Activated T-cell treated with anti-CD3 and anti-CD28 coated beads for 48 hours (primary cell): ENCODE measurements at regions not wholly inside any gene's neighbourhood (a gene's known extent, or its start where the extent isn't known, plus 50 kb on each side); places are given as distances from the start of the nearest gene placed in this dataset.
"Not testable (repeated sequence)": the region's sequence is repeated elsewhere in the genome, so short reads cannot be mapped to it uniquely, and the experiment has no call there.

ENCODE experiments used
- DNase-seq: peaks from one replicate; pipeline ENCODE4 v3.0.0-alpha.2; 2020; ENCODE audit warnings: low read depth

DNA sequence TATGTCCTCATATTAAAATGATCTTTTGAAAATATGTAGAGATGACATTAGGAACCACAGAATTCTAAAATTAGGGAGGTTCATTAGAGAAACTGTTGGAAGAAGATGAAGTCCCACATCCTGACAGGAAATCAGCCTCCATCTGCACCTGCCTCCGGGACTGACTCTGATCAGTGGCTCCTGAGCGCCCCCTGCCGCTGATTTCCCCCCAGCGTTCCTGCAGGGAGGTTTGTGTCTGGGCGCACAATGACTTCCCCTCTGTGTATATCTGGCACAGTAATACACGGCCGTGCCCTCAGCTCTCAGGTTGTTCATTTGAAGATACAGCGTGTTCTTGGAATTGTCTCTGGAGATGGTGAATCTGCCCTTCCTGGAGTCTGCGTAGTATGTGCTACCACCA, 883.8 kb downstream of the TMEM121 start:
- DNase-seq, result peak; percentile 31

DNA sequence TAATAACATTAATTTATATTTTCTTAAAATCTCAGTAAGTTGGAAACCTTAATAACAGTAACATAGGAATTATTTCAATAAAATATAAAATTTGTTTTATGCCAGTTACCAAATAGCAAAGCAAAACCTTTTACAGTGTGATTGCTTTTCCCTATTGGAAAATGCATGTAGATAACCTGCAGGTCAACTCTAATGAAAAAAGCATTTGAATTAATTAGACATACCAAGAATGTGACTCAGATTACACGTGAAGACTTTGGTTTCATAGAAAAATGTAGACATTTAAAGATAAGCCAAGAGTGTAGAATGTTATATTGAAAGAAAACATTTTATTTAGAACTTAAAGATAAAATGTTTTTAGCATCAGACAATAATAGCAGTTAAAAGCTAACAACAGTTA, 888.1 kb downstream of the TMEM121 start:
- no peak for DNase-seq

DNA sequence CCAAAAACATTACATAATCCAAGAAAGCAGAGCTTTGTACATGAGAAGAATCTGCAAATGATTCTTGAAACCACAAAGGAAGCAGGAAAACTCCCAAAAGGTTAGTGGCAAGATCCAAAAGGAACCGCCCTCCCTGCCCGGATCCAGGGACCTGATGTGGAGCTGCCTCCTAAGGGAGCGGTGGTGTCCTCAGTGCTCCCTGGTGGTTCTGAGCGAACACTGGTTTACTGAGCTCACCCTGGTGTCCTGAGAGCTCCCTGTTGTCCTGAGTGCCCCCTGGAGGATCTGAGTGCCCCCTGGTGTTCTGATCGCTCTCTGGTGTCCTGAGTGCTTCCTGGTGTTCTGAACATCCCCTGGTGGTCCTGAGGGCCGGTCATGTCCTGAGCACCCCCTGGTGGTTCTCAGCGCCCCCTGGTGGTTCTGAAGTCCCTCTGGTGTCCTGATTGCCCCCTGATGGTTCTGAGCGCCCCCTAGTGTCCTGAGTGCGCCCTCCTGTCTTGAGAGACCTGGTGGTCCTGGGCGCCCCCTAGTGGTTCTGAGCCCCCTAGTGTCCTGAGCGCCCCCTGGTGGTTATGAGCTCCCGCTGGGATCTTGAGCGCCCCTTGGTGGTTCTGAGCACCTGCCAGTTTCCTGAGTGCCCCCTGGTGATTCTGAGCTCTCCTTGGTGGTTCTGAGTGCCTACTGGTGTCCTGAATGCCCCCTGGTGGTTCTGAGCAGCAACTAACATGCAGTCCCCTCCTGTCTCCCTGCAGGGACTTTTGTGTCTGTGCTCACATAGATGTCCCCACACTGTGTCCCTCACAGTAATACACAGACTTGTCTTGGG, 891.1 kb downstream of the TMEM121 start:
- peak; percentile 100 for DNase-seq

DNA sequence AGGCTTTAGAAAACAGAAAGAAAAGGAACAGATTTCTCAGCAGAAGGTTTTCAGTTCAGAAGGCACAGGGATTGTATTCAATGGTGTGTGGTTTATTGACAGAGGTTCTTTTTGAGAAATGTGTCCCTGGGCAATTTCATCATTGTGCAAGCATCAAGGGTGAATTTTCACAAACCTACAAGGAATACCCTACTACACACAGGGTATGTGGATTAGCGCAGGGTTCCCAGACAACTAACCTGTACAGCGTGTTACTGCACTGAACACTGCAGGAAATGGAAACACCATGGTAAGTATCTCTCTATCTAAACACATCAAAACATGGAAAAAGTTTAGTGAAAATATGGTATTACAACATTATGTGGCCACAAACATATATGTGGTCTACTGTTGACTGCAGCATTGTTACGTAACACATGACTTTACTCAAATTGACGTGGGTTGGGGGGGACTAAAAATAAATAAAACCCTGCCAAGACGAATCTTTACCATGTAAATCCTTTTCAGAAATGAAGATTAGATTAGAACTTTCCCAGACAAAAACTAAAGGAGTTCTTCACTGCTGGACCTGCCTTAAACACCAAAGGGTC, 893.1 kb downstream of the TMEM121 start:
- DNase-seq, result no peak

DNA sequence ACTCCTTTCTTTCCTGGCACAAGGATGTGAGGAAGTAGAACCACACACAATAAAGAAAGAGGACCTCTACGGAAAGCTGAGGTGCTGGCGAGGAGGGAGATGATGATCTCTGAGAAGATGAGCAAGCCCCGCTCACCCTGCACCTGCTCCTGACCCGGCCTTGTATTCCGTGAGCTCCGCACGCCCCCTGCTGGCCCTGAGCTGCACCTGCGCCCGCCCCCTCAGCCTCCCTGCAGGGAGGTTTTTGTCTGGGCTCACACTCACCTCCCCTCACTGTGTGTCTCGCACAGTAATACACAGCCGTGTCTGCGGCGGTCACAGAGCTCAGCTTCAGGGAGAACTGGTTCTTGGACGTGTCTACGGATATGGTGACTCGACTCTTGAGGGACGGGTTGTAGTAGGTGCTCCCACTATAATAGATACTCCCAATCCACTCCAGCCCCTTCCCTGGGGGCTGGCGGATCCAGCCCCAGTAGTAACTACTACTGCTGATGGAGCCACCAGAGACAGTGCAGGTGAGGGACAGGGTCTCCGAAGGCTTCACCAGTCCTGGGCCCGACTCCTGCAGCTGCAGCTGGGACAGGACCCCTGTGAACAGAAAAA, 895.1 kb downstream of the TMEM121 start:
- peak; percentile 71 for DNase-seq

DNA sequence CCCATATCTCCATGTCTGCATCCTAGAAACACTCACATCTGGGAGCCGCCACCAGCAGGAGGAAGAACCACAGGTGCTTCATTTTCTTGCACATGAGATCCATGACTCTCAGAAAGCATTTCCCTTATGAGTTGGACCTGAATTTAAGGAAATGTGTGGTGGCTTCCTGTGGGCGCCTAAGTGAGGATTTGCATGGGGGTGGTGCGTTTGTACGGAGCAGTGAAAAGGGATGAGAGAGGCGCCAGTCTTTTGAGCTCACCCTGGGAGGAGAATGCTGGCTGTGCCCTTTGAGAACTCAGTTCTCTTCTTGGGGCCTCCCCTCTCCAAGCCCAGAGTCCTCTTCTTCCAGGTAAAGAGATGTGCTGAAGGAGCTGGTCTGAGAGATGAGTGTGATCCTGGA, 895.7 kb downstream of the TMEM121 start:
- DNase-seq, result no peak

DNA sequence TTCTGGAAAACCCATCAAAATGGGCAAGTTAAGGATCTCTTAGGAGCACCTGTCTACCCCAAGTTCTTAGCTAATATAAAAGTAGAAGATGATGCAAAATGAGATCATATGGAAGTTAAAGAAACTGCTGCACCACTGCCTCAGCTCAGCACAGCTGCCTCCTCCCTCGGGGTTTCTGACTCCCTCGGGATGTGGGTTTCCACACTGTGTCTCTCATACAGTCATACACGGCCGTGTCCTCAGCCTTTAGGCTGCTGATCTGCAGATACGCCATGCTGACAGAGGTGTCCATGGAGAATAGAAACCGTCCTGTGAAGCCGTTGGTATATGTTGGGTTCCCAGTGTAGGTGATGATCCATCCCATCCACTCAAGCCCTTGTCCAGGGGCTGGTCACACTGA, 898.8 kb downstream of the TMEM121 start:
- DNase-seq, result not testable (repeated sequence)

DNA sequence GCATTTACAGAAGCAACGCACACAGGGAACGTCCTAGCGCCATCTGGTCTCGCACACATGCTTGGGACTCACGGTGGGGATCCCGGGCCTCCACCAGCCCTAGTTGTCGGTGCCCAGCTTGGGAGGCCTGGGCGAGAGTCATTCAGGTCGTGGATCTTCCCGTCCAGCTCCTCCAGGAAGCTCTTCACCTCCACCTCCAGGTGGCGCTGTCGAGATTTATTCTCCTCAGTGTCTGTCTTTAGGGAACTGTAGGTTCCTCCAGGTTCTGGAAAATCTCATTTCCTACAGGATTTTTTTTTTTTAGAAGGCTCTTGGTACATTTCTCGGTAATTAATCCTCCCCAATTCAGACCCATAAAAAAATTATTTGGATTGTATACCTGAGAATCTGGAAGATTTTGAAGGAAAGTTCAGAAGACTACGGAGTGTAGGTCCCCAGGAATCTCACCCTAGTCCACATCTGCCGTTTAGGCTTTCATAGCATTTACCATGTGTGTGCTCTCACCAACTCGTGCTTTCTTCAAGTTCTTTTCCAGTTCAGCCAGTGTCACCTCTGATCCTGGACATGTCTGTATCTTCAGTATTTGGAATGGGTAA, 910.0 kb downstream of the TMEM121 start:
- peak; percentile 61 for DNase-seq

DNA sequence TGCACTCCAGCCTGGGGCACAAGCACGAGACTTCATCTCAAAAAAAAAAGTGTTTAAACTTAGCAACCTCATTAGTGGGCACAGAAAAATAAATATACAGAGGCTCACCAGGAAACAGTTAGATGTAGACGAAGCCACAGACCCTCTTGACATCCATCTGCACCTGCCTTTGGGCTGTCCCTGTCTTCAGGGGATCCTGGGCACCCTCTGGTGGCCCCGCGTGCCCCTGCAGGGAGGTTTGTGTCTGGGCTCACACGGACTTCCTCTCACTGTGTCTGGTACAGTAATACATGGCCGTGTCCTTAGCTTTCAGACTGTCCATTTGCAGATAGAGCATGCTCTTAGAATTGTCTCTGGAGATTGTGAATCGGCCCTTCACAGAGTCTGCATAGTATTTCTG, 916.5 kb downstream of the TMEM121 start:
- DNase-seq, result peak; percentile 47

DNA sequence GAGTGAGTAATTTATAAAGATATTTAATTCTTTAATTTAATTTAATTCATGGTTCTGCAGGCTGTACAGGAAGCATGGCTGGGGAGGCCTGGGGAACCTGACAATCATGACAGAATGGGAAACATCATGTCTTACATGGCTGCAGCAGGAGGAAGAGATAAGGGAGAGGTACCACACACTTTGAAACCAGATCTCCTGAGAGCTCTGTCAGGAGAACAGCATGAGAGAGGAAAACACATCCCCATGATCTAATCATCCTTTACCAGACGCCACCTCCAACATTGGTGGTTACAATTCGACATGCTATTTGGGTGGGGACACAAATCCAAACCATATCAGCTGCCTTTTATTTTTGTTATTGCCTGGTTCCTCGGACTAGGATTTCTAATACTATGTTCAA, 928.6 kb downstream of the TMEM121 start:
- DNase-seq, result no peak

DNA sequence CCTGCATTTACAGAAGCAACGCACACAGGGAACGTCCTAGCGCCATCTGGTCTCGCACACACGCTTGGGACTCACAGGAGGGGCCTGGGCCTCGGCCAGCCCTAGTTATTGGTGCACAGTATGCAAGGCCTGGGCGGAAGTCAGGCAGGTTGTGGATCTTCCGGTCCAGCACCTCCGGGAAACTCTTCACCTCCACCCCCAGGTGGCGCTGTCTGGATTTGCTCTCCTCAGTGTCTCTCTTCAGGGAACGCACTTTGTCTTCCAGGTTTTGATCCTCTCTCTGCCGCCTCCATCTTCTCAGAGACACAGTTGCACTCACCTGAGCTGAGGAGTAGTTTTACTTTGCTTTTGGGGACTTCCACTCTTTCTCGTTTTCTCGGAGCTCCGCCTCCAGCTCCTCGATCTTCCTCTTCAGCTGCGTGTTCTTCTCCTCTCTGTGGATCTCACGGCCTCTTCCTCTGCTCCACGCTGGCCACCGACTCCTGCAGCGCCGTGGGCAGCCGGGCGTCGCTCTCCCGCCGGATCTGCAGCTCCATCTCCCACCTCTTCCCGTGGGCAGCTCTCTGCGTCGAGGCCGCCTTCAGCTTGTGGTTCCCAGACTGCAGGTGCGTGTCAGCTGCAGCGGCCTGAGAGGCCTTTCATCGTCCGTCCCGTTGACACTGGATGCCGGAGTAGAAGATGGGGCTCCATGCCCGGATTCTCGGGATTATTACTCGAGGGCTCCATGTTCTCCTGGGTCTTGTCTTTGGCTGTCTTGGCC, 933.8 kb downstream of the TMEM121 start:
- DNase-seq, result peak; percentile 59

DNA sequence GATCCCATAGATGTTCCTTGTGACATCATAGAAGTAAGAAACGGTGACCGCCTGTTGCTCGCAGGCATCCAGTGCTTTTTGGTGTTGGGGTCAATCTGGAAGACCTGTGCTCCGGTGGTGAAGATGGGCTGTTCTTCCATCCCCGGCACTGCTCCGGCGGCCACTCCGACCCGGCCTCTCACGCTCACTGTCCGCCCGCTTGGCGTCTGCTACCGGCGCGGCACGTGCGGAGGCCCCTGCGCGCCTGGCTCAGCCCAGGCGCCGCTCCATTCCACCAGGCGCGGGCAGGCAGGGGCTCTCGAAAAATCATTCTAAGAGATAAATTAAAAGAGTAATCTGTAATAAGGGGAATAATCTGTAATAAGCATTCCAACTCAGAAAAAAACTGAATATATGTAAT, 934.5 kb downstream of the TMEM121 start:
- DNase-seq, result no peak

DNA sequence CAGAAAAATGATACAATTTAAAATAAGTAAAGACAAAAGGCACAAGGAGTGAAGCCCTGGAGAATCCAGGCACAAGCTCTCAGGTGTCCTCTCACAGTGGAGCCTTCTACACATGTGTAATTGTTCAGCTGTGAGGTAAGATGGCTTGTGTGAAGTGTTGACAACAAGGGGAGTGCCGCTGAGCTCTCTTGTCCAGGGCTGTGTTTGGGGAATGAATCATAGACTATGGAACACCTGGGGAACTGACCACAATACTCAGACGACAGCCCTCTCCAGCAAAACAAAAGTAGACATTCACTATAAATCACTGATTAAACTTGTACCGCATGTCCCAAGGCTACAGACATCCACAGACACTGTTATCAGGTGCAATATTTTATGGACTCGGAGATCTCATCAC, 940.1 kb downstream of the TMEM121 start:
- DNase-seq, result not testable (repeated sequence)

DNA sequence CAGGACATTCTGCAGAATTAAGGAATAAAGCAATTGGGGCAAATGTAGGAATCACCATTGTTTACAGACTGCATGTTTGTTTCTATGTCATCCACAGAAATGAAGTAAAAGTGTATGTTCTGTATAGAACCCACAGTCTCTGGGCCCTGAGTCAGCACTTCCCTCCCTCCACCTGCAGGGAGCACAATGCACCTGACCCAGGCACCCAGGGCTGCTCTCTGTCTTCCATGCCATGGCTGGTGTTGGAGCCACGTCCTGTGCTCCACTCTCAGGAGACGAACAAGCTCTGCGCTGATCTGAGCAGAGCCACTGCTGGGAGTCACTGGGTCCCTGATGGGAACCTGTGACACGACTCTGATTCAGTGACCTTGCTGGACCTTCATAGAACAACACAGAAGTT, 942.5 kb downstream of the TMEM121 start:
- not testable (repeated sequence) for DNase-seq

DNA sequence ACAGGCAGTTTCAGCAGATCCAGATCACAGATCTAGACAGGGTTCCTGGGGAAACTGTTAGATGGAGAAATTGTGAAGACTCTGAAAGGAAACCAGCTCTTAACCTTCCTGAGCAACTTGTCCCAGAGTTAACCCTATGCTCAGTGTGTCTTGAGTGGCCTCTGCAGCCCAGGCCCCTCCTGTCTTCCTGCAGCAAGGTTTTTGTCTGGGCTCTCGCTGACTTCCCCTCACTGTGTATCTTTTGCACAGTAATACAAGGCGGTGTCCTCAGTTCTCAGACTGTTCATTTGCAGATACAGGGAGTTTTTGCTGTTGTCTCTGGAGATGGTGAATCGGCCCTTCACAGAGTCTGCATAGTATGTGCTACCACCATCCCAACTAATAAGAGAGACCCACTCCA, 943.6 kb downstream of the TMEM121 start:
- not testable (repeated sequence) for DNase-seq

DNA sequence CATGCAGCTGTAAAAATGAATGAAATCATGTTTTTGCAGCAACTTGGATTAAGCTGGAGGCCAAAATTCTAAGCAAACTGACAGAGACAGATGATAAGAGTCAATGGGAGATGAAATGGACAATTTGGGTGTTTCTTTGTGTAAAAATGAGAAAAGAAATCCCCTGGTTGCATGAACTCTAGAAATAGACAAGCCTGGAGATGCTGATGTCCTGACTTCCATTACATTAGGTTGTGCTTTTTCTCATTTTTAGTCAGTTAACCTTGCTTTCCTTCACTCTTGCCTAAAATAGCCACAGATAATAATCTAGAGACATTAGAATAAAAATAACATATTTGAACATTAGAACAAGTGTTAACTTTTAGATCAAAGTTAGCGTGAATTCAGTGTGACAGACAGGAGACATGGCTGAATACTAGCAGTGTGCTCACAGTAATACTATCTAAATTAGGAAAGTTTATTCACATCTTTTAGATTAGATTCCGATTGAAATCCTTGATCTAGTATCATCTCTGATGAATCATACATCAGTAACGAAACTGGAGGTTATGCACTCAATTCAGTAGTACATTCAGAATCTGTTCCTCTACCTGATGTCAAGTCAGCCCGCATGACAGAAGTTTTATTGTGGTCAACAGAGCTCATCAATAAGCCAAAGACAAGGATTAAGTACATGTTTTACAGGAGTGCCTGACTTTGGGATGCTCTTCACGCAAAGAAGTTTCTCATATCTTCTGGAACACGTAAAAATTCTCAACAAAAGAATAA, 948.1 kb downstream of the TMEM121 start:
- not testable (repeated sequence) for DNase-seq

DNA sequence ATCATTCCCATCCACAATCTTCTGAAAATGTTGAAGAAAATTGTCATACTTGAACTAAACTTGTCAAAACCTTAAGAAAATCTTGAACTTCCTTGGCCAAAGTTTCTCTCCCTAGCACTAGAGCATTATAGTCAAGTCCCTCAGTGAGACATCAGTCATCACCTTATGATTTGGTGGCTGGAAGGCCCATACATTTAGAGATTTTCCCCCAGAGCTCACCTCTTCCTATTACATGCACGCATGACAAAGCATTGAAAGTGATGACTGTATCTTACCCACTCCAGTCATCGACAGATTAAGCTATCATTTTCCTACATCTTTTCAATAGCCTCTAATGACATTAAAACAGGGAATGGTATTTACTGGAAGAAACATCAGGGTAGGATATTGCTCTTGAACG, 948.8 kb downstream of the TMEM121 start:
- DNase-seq, result not testable (repeated sequence)

DNA sequence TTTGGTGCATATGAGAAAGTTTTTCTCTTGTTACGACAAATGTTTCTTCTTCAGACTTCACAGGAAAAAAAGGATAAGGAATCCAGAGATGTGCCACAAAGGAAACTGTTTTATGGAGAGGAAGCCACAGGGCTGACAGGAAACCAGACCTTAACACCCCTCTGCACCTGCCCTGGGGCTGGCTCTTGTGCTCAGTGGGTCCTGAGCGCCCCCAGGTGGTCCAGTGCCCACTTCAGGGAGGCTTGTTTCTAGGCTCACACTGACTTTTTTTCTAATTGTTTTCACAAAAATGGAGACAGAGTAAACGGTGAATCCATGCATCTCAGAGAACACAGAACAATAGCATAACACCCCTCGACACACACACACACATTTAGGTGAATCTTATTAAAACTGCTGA, 951.2 kb downstream of the TMEM121 start:
- DNase-seq, result not testable (repeated sequence)

DNA sequence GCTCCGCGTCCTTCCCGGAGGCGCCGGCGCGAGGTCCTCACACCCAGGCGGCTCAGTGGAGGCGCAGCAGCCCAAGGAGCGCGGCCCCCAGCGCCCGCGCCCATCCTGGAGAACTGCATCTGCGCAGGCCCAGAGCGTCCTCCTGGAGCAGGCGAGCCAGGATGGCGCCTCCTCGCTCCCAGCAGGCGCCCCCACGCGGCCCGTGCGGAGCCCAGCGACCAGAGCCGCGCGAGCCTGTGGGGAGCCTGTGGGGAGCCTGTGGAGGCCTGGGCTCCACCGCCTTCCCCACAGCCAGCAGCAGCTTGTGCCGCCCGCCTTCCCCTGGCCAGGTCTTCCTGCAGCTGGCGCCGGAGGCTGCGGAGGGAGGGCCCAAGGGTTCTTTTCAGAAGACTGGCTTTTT, 953.9 kb downstream of the TMEM121 start:
- not testable (repeated sequence) for DNase-seq

DNA sequence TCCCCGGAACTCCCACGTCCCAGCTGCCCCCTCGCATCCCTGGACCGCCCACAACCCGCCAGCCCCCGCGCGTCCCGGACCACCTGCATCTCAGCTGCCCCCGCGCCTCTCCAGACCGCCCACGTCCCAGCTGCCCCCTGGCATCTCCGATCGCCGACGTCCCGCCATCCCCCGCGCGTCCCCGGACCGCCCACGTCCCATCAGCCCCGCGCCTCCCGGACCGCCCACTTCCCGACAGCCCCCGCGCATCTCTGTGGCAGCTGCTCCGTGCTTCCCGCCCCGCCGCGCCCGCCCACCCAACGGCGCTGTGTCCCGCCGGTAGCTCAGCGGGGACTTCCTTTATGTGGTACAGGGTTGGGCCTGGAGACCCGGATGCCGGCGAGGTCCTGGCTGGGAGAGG, 955.8 kb downstream of the TMEM121 start:
- DNase-seq, result not testable (repeated sequence)

DNA sequence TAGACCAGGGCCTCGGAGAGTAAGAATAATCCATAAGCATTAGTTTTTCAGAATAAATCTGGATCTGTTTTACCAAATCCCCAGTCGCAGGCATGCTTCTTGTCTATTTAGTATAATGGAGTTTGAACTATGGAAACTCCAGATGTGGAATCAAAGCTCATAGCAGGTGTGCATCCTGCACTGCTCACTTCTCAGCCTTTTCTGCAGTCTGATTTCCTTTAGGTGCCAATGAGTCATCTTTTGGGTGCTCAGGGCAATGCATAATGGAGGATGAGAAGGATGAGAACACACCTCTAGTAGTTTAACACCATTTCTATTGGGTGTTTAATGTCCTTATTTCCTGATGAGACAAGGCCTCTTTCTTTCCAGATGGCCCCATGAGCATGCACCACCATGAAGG, 961.2 kb downstream of the TMEM121 start:
- DNase-seq, result no peak
